IPS DF 6.9 (cell line): ENCODE measurements at regions not wholly inside any gene's neighbourhood (a gene's known extent, or its start where the extent isn't known, plus 50 kb on each side); places are given as distances from the start of the nearest gene placed in this dataset.
"Not testable (repeated sequence)": the region's sequence is repeated elsewhere in the genome, so short reads cannot be mapped to it uniquely, and the experiment has no call there.

Experiments used
- DNase-seq: peaks from one replicate; pipeline ENCODE4 v3.0.0-alpha.2; 2013; ENCODE audit warnings: low read depth, low spot score
- H3K27ac ChIP-seq: one replicate; pipeline ENCODE4 v1.5.1; 2013; ENCODE audit warnings: low read length, control low read depth
- H3K27me3 ChIP-seq: 2 replicates; pipeline ENCODE4 v1.6.1; 2013; ENCODE audit warnings: mild to moderate bottlenecking, low read length; ENCODE audit not compliant: control insufficient read depth, insufficient read depth
- H3K36me3 ChIP-seq: 2 replicates; pipeline ENCODE4 v1.6.1; 2013; ENCODE audit warnings: low read length; ENCODE audit not compliant: control insufficient read depth, insufficient read depth
- H3K4me1 ChIP-seq: 2 replicates; pipeline ENCODE4 v1.6.1; 2013; ENCODE audit warnings: low read length; ENCODE audit not compliant: control insufficient read depth, insufficient read depth
- H3K4me3 ChIP-seq: 2 replicates; pipeline ENCODE4 v1.5.1; 2013; ENCODE audit warnings: mild to moderate bottlenecking, low read length
- H3K9me3 ChIP-seq: 2 replicates; pipeline ENCODE4 v1.6.1; 2013; ENCODE audit warnings: low read length, inconsistent platforms; ENCODE audit not compliant: control insufficient read depth, insufficient read depth
- WGBS: extraction: QIAGEN DNeasy Blood & Tissue Kit; methylation state at CpG from one replicate; pipeline ENCODE4 v1.1.7; 2013; ENCODE audit warnings: mixed read lengths, missing lambda C conversion rate; ENCODE audit not compliant: insufficient read length, insufficient coverage; 5-methylcytosine and 5-hydroxymethylcytosine counted together

DNA sequence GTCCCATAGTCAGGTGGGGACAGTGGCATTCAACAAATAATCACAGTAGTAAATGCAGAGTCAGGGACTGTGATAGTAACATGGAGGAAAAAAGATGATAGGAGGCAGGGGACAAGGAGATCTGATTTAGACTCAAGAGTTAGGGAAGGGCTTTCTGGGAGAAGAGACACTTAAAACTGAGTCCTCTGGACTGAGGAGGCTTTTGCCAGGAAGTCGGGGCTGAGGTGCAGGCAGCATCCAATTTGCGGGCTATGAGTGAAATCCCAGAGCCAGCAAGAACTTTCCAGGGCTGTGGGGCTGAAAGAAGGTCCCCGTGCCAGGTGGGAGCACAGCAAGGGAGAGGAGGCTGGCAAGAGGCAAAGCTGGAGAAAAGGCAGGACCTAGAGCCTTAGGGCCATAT lies 124.1 kb downstream of the KIF4B start:
- Histone ChIP-seq H3K4me1 (0 out of 2 replicates have a peak, but pooled peaks cover 2% of the 10 kb centered on the region), H3K27me3 (no peaks in the 10 kb centered on the region), H3K36me3 (no peaks in the 10 kb centered on the region), H3K4me3 (no peak overlapping the region), H3K9me3 (no peaks in the 10 kb centered on the region), H3K27ac (no peak overlapping the region)
- WGBS, result no CpG with 5 or more reads among the region's 3 CpGs
- DNase-seq, result no peak

DNA sequence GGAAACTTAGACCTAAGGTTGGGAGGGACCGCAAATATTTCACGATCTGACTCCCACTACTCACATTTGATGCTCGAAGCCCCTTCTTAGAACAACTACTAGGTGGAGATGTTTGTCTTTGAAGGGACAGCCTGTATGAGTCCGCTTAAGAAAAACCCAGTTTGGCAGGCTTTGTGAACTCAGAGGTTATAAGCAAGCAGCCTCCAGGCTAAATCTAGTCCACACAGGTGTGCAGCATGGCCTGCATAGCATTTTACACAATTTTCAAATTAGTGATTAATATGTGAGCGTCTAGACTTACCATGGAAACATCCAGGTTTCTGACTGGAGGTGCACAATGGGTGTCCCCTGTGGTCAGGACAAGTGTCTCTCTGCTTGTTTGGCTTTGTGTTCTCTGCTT lies 127.1 kb downstream of the KIF4B start:
- H3K27ac ChIP-seq, result no peak overlapping the region
- no CpG with 5 or more reads among the region's 5 CpGs for WGBS
- H3K9me3 ChIP-seq, result no peaks in the 10 kb centered on the region
- no peak for DNase-seq
- no peak overlapping the region for H3K4me3 ChIP-seq
- no peaks in the 10 kb centered on the region for H3K27me3 ChIP-seq
- no peaks in the 10 kb centered on the region for H3K36me3 ChIP-seq
- no peaks in the 10 kb centered on the region for H3K4me1 ChIP-seq

DNA sequence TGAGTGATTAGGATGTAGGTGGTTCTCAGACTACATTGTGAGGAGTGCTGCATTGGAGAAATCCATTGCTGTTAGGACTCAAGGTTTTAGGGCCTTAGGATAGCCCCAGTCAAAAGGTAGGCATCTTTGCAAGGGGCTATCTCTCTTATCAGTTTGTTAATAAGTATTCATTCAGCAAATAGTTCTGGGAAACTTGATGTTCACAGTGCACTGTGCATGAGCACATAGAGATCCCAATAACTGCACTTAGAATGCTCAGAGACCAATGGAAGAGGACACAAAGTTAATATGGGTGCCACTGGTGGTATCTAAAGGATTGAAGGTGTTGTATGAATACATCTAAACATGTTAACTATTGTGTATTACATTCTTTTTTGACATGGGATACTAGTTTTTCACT lies 131.4 kb downstream of the KIF4B start:
- no peak for DNase-seq
- no peaks in the 10 kb centered on the region for H3K36me3 ChIP-seq
- no peaks in the 10 kb centered on the region for H3K27me3 ChIP-seq

DNA sequence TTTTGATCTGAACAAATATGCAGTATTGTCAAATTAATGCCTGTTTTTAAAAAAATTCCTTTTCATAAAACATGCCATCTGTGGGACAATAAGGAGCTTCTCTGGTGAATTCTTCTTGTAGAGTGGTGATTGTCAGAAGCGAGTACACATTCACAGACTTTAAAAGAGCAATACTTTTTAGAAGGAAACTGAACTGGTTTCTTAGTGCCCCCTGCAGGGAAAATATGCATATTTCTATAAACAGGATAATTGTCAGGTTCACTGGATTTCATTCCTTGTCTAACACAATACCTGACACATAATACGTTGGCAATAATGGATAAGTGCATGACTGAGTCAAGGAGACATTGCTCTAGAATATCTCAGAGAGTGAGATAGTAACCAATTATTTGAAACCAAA lies 133.7 kb downstream of the KIF4B start:
- no peaks in the 10 kb centered on the region for H3K4me1 ChIP-seq
- no peak for DNase-seq
- WGBS, result no CpG with 5 or more reads among the region's 2 CpGs
- no peaks in the 10 kb centered on the region for H3K27me3 ChIP-seq
- no peak overlapping the region for H3K27ac ChIP-seq
- no peaks in the 10 kb centered on the region; the same call in 1 of the 2 replicates for H3K9me3 ChIP-seq
- H3K36me3 ChIP-seq, result no peaks in the 10 kb centered on the region
- H3K4me3 ChIP-seq, result no peak overlapping the region

More for the DNA sequence above, 131.4 kb downstream of the KIF4B start:
- Histone ChIP-seq H3K4me1 (no peaks in the 10 kb centered on the region), H3K9me3 (no peaks in the 10 kb centered on the region), H3K4me3 (no peak overlapping the region), H3K27ac (no peak overlapping the region)

DNA sequence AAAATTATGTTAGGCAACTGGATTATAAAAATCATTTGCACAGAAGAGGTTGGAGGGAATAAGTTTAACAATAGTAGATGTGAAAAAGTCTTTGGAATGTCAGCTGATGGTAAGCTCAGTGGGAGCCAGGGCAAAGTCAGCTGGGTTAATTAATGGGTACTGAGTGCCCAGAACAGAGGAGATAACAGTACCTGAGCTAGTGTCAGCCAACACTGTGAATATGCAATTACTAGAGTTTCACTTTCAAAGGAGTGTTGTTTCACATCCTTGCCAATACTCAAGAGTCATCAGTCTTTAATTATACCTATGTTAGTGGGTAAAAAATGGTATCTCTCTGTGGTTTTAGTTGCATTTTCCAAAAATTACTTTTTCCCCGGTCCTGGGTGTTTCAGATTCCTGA lies 135.1 kb downstream of the KIF4B start:
- WGBS, result no CpG with 5 or more reads among the region's 1 CpG
- no peak for DNase-seq
- no peak overlapping the region for H3K4me3 ChIP-seq

DNA sequence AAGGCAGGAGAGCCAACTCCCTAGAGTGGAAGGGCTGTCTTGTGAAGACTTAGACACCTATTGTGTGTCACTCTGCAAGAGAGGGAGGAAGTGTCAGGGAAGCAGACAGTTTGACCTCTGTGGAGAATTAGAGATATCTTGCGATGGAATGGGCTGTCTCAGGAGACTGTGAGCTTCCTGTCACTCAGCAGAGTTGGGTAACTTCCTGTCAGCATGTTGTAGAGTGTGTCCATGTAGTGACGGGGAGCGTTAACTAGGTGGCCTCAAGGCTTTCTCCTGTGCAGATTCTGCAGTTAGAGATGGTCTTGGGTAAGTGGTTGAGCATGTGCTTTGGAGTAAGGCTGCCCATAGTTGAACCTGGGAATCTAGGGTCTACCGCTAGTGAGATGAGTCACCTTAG lies 136.5 kb downstream of the KIF4B start:
- no peaks in the 10 kb centered on the region; the same call in 1 of the 2 replicates for H3K9me3 ChIP-seq
- H3K4me1 ChIP-seq, result no peaks in the 10 kb centered on the region
- no peak for DNase-seq
- no peak overlapping the region for H3K4me3 ChIP-seq
- no peak overlapping the region for H3K27ac ChIP-seq
- H3K27me3 ChIP-seq, result no peaks in the 10 kb centered on the region
- H3K36me3 ChIP-seq, result no peaks in the 10 kb centered on the region
- no CpG with 5 or more reads among the region's 4 CpGs for WGBS

More for the DNA sequence above, 135.1 kb downstream of the KIF4B start:
- no peaks in the 10 kb centered on the region; the same call in 1 of the 2 replicates for H3K9me3 ChIP-seq
- no peaks in the 10 kb centered on the region for H3K27me3 ChIP-seq
- no peak overlapping the region for H3K27ac ChIP-seq
- no peaks in the 10 kb centered on the region for H3K4me1 ChIP-seq
- H3K36me3 ChIP-seq, result no peaks in the 10 kb centered on the region

DNA sequence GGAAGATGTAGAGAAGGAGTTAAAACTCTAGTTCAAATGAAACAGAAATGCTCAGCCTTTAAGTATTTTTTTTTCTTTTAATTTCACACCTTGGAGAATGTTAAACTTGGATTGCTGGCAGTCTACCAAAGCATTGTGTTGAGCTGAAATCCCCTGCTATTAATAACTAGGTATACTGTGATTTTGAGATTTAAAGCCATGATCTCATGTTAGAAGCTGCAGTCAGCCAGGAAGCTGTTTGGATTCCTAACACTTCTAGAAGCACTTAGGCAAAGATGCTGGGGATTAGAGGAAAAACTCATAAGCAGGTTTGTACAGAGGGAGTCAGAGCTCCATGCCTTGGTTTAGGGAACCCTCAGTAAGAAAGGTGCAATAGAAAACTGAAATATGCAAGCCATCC lies 141.4 kb downstream of the KIF4B start:
- Histone ChIP-seq H3K4me3 (no peak overlapping the region), H3K27me3 (no peaks in the 10 kb centered on the region), H3K9me3 (no peaks in the 10 kb centered on the region; the same call in 1 of the 2 replicates), H3K27ac (no peak overlapping the region), H3K36me3 (no peaks in the 10 kb centered on the region), H3K4me1 (no peaks in the 10 kb centered on the region)
- no peak for DNase-seq

DNA sequence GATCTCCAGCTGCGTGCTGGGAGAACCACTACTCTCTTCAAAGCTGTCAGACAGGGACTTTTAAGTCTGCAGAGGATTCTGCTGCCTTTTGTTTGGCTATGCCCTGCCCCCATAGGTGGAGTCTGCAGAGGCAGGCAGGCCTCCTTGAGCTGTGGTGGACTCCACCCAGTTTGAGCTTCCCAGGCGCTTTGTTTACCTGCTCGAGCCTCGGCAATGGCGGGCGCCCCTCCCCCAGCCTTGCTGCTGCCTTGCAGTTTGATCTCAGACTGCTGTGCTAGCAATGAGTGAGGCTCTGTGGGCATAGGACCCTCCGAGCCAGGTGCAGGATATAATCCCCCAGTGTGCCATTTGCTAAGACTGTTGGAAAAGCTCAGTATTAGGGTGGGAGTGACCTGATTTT lies 149.5 kb downstream of the KIF4B start:
- not testable (repeated sequence) for H3K27me3 ChIP-seq, H3K36me3 ChIP-seq, DNase-seq, H3K4me3 ChIP-seq, H3K27ac ChIP-seq, H3K4me1 ChIP-seq, H3K9me3 ChIP-seq
- no CpG with 5 or more reads among the region's 7 CpGs for whole genome bisulfite sequencing

DNA sequence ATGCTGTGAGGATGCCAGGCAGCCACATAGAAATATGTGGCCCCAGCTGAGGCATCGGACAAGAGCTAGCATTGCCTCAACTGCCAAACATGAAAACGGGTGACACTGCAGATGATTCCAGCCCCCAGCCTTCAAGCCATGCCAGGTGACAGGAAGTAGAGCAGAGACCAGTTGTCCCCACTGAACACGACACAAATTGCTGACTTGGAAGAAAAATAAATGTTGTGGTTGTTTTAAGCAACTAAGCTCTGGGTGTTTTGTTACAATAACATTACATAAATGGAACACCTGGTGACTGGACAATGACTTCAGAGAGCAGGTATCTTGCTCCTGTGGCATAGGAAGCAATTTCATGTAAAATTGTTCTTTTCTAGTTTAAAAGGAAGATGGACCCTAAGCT lies 154.2 kb downstream of the KIF4B start:
- Histone ChIP-seq H3K9me3 (no peaks in the 10 kb centered on the region; the same call in 1 of the 2 replicates), H3K36me3 (no peaks in the 10 kb centered on the region), H3K4me1 (no peaks in the 10 kb centered on the region), H3K27ac (no peak overlapping the region), H3K27me3 (no peaks in the 10 kb centered on the region), H3K4me3 (no peak overlapping the region)
- WGBS, result no CpG with 5 or more reads among the region's 3 CpGs
- DNase-seq, result no peak

DNA sequence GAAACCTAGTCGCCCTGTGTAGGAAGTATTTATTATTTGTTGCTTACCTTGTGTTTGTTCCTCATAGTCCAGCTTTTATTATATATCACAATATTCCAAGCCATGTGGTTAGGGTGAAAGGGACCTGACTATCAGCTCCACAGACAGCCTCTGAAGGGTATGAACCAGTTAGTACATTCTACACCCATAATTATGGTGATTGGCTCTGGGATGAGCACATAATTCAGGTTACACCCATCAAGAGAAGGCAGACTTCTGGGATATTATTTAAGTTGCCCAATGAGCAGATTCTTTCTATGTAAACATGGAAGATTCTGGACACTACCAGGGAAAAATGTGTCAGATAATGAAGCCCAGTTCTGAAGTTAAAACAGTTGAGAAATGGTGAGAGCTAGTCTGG lies 168.0 kb downstream of the KIF4B start:
- no peaks in the 10 kb centered on the region for H3K4me1 ChIP-seq
- H3K9me3 ChIP-seq, result no peaks in the 10 kb centered on the region
- DNase-seq, result no peak
- no peaks in the 10 kb centered on the region for H3K27me3 ChIP-seq
- no CpG with 5 or more reads among the region's 1 CpG for WGBS
- H3K36me3 ChIP-seq, result no peaks in the 10 kb centered on the region
- no peak overlapping the region for H3K27ac ChIP-seq
- H3K4me3 ChIP-seq, result no peak overlapping the region

DNA sequence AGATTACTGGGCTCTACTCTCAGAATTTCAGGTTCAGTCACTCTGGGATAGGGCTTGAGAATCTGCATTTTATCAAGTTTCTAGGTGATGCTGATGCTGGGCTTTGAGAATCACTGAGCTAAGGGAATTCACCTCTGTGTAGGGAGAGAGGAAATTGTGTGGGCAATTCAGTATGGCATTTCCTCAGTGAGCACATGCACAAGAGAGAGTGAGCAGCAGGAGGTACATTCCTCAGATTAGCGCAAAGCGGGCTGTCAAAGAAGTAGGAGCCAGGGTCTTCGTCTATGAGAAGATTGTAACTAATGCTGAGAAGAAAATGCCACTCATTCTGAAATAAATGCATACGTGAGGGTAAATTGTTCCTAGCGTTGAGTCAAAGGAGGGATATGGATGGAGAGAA lies 175.9 kb downstream of the KIF4B start:
- Histone ChIP-seq H3K9me3 (no peaks in the 10 kb centered on the region), H3K27ac (no peak overlapping the region), H3K4me3 (no peak overlapping the region), H3K27me3 (no peaks in the 10 kb centered on the region), H3K36me3 (no peaks in the 10 kb centered on the region), H3K4me1 (peaks cover 6% of the 10 kb centered on the region; the same call in 1 of the 2 replicates)
- no CpG with 5 or more reads among the region's 5 CpGs for WGBS
- DNase-seq, result no peak
